ENCODE measurements at regions not wholly inside any gene's neighbourhood (a gene's known extent, or its start where the extent isn't known, plus 50 kb on each side); places are given as distances from the start of the nearest gene placed in this dataset.

DNA sequence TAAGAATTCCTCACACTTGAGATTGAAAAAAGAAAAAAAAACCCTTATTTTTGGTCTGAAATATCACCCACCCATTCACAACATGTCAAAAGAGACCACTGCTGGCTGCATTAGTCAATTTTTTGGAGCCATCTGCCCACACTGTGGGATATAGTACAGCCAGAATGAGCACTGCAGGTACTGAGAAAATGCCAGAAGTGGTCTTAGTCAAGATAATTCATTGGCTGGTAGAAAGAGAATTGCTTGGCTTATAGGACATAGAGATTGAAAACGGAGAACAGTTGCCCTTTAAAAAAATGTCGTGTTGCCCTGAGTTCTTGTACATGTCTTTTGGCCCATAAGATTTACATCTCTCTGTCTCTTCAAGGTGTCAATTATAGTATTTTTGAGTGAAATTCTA is 1899.5 kb downstream of the OLFM4 start:
- Histone ChIP-seq H3K27ac (no peak overlapping the region), H3K27me3 (no peaks in the 10 kb centered on the region), H3K4me1 (no peaks in the 10 kb centered on the region), H3K9me3 (no peaks in the 10 kb centered on the region), H3K4me3 (no peak overlapping the region), H3K36me3 (no peaks in the 10 kb centered on the region)
- intact Hi-C loops (cut with DNase I), result no loop called here
- ATAC-seq (no peak), DNase-seq (no peak)
- TF ChIP-seq, protein P1, sequence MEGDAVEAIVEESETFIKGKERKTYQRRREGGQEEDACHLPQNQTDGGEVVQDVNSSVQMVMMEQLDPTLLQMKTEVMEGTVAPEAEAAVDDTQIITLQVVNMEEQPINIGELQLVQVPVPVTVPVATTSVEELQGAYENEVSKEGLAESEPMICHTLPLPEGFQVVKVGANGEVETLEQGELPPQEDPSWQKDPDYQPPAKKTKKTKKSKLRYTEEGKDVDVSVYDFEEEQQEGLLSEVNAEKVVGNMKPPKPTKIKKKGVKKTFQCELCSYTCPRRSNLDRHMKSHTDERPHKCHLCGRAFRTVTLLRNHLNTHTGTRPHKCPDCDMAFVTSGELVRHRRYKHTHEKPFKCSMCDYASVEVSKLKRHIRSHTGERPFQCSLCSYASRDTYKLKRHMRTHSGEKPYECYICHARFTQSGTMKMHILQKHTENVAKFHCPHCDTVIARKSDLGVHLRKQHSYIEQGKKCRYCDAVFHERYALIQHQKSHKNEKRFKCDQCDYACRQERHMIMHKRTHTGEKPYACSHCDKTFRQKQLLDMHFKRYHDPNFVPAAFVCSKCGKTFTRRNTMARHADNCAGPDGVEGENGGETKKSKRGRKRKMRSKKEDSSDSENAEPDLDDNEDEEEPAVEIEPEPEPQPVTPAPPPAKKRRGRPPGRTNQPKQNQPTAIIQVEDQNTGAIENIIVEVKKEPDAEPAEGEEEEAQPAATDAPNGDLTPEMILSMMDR (IDR thresholded peaks at IDR 0.05), result no peak

DNA sequence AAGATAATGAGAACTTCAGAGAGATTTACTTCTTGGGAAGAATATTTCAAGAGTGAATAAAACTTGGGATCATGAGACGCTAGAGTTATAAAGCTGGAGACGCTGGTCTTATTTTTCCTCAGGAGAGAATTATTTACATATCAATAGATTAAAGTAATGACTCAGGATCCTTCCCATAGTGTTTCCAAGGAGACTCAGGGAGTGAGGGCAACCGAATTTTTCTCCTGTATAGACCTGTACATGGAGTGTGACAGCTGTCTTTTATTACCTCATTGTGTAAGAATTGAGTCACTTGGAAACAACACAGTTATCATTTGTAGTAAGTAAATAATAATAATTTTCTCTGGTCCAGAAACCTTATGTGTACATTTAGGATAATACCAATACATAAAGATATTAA is 1905.5 kb downstream of the OLFM4 start:
- H3K4me3 ChIP-seq, result no peak overlapping the region
- no peaks in the 10 kb centered on the region for H3K36me3 ChIP-seq
- H3K4me1 ChIP-seq, result no peaks in the 10 kb centered on the region
- no peaks in the 10 kb centered on the region for H3K27me3 ChIP-seq
- DNase-seq (no peak), ATAC-seq (no peak)
- no peak overlapping the region for H3K27ac ChIP-seq
- intact Hi-C loops (cut with DNase I), result no loop called here
- TF ChIP-seq, protein P1 (IDR thresholded peaks at IDR 0.05), result no peak
- H3K9me3 ChIP-seq, result no peaks in the 10 kb centered on the region

DNA sequence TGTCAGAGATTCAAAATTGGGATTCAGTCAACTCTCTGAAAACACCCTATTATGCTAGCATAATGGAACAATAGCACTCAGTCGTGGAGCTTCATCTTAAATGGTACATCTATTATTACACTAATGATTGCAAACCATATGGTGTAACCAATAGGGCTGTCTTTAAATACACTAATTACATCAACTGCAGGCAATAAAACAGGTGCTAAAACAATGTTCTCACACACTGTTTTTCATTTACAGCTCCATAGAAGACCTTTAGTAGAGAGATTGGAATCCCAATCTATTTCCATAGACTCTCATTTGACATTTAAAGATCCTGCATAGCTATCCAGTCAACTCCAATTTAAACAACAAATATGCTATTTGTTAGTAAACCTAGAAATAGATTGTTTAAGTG is 1917.4 kb downstream of the OLFM4 start:
- no peak overlapping the region for H3K4me3 ChIP-seq
- H3K27me3 ChIP-seq, result no peaks in the 10 kb centered on the region
- TF ChIP-seq, protein P1 (IDR thresholded peaks at IDR 0.05), result no peak
- no peaks in the 10 kb centered on the region for H3K9me3 ChIP-seq
- DNase-seq (no peak), ATAC-seq (no peak)
- H3K4me1 ChIP-seq, result no peaks in the 10 kb centered on the region
- no peaks in the 10 kb centered on the region for H3K36me3 ChIP-seq
- no peak overlapping the region for H3K27ac ChIP-seq
- intact Hi-C loops (cut with DNase I), result no loop called here

DNA sequence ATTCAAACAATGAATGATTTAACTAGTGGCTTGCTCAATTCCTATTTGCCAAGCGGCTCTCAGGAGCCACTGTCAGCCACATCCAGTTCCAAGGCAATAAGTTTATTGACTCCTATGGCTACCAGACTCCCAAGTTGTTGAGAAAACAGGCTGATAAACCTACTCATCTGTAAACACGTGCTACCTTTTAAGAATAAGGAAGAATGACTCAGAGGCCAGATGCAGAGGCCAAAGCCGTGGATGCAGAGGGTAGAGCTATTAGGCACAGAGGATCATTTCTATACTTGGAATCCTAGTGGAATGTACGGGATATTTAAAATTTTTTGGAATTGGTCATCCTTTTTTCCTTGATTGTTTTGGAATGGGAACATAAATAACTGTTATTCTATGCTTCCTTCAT is 1921.1 kb downstream of the OLFM4 start:
- Histone ChIP-seq H3K36me3 (no peaks in the 10 kb centered on the region), H3K4me1 (no peaks in the 10 kb centered on the region), H3K4me3 (no peak overlapping the region), H3K27ac (no peak overlapping the region), H3K27me3 (no peaks in the 10 kb centered on the region), H3K9me3 (no peaks in the 10 kb centered on the region)
- TF ChIP-seq, protein P1 (IDR thresholded peaks at IDR 0.05), result no peak
- DNase-seq (no peak), ATAC-seq (no peak)
- intact Hi-C loops (cut with DNase I), result no loop called here

DNA sequence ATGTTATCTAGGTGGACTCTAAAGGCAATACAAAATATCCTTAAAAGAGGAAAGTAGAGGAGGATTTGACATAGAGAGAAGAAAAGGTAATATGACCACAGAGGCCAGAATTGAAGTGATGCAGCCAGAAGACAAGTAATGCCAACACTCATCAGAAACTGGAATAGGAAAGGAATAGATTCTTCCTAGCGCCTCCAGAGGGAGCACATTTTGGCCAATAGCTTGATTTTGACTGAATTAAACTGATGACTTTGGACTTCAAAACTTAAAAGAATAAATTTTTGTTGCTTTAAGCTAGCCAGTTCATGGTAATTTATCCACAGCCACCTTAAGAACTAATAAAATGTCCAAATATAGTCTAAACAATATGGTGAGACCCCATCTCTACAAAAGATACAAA is 1921.9 kb downstream of the OLFM4 start:
- no peak overlapping the region for H3K4me3 ChIP-seq
- no peak overlapping the region for H3K27ac ChIP-seq
- ATAC-seq, result no peak
- no peaks in the 10 kb centered on the region for H3K36me3 ChIP-seq
- DNase-seq, result no peak
- intact Hi-C loops (cut with DNase I), result no loop called here
- H3K4me1 ChIP-seq, result no peaks in the 10 kb centered on the region
- TF ChIP-seq, protein P1 (IDR thresholded peaks at IDR 0.05), result no peak
- no peaks in the 10 kb centered on the region for H3K27me3 ChIP-seq
- H3K9me3 ChIP-seq, result no peaks in the 10 kb centered on the region

DNA sequence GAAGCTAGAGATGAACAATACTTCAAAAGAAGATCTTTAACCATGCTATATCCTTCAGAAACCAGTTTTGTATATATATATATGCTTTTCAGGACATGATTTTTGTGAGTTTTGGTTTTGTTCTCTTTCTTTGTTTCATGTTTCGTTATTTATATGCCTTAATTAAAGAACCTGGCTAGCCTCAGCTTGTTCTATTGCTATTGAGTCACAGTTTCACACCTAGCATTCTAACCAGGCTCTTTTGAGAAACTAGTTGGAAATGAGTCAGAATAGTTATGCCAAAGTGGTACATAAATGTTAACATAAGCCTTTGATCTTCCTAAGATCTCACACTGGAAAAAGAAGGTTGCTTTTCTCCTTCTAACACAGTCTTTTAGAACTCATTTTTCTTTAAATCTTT is 1925.2 kb downstream of the OLFM4 start:
- TF ChIP-seq, protein P1 (IDR thresholded peaks at IDR 0.05), result no peak
- DNase-seq (no peak), ATAC-seq (no peak)
- H3K9me3 ChIP-seq, result no peaks in the 10 kb centered on the region
- no peak overlapping the region for H3K4me3 ChIP-seq
- intact Hi-C loops (cut with DNase I), result no loop called here
- H3K36me3 ChIP-seq, result no peaks in the 10 kb centered on the region
- no peak overlapping the region for H3K27ac ChIP-seq
- H3K4me1 ChIP-seq, result no peaks in the 10 kb centered on the region
- H3K27me3 ChIP-seq, result no peaks in the 10 kb centered on the region

All from upper lobe of right lung (tissue), 1 donor.